K562 (cell line): ENCODE measurements at regions not wholly inside any gene's neighbourhood (a gene's known extent, or its start where the extent isn't known, plus 50 kb on each side); places are given as distances from the start of the nearest gene placed in this dataset.
A peak's percentile ranks its signal among the peaks of the same experiment; 100 is the strongest.

ENCODE experiments used
- ARHGAP35 ChIP-seq: fragments of 450-650 bp; IDR thresholded peaks from 2 replicates; pipeline ENCODE4 v1.6.1; 2018; ENCODE audit not compliant: partially characterized antibody
- BCOR ChIP-seq: fragments of 450-650 bp; IDR thresholded peaks from 2 replicates; pipeline ENCODE4 v1.6.1; 2016
- CTBP1 ChIP-seq: fragments of 450-650 bp; IDR thresholded peaks from 2 replicates; pipeline ENCODE4 v1.6.1; 2016; ENCODE audit warnings: borderline replicate concordance
- ESRRB ChIP-seq: fragments of 250-450 bp; sonication (Bioruptor Pico); IDR thresholded peaks from 2 replicates; pipeline ENCODE4 v1.5.0; 2020; ENCODE audit warnings: mild to moderate bottlenecking, moderate library complexity, borderline replicate concordance
- HMGN3 ChIP-seq: IDR thresholded peaks from 2 replicates; pipeline ENCODE4 v1.6.1; 2011; ENCODE audit warnings: borderline replicate concordance, low read depth, mild to moderate bottlenecking, mixed read lengths, low read length; ENCODE audit not compliant: insufficient read length; ENCODE audit errors: extremely low read depth
- NFE2L1 ChIP-seq: fragments of 450-650 bp; IDR thresholded peaks from 2 replicates; pipeline ENCODE4 v1.6.1; 2016; ENCODE audit warnings: missing genetic modification characterization, low read depth, mild to moderate bottlenecking, missing compliant biosample characterization, moderate library complexity, borderline replicate concordance
- PCBP2 ChIP-seq: fragments of 200-400 bp; formaldehyde crosslinking; IDR thresholded peaks from 2 replicates; pipeline ENCODE4 v1.6.1; 2018; ENCODE audit warnings: low read length, low read depth, mild to moderate bottlenecking, moderate library complexity; ENCODE audit not compliant: poor library complexity, severe bottlenecking
- TEAD2 ChIP-seq: fragments of 450-650 bp; IDR thresholded peaks from 2 replicates; pipeline ENCODE4 v1.6.1; 2016; ENCODE audit warnings: missing genetic modification characterization, control low read depth, missing compliant biosample characterization
- TF ChIP-seq, protein P1 (sequence below): fragments of 450-650 bp; IDR thresholded peaks from 2 replicates; pipeline ENCODE4 v1.6.1; 2016; ENCODE audit warnings: mild to moderate bottlenecking, moderate library complexity
- TF ChIP-seq, protein P2 (sequence below): sonication (generic); formaldehyde crosslinking; IDR thresholded peaks from 2 replicates; pipeline ENCODE4 v1.8.0; 2023; ENCODE audit warnings: mild to moderate bottlenecking, missing genetic modification reagents

DNA sequence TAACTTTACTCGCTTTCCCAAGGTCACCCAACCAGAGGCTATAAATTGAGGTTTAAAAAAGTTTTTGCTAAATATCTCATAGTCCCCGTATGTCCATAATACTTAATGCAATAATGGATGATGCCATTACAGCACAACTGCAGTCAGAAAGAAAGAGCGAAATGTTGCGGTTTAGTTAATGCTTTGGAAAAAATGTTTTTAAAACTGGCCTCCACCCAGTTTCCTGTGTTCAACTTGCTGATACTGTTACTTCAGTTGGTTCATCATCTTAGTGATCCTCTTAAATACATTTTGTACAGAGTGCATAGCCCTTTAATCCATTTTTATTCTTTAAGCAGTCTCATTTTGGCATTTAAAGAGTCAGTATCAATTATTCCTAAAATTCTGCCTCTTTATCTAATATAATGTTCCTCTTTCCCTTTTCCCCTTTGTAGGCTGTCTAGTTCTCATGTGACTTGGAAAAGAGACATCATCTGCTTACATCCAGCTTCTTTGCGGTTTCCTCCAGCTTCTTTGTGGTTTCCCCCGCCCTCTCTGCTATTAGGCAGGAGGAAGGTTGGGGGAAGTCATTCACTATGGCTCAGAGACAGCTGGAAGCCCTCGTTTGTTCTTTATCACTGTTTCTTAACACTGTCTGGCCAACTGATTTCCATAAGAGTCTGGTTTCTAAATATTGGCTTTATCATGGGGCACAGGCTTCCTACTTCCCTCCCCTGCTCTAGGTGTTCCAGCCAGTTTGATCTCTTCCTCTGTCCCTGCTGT, 154.3 kb downstream of the GOLIM4 start (continued):
- TF ChIP-seq, protein P1, sequence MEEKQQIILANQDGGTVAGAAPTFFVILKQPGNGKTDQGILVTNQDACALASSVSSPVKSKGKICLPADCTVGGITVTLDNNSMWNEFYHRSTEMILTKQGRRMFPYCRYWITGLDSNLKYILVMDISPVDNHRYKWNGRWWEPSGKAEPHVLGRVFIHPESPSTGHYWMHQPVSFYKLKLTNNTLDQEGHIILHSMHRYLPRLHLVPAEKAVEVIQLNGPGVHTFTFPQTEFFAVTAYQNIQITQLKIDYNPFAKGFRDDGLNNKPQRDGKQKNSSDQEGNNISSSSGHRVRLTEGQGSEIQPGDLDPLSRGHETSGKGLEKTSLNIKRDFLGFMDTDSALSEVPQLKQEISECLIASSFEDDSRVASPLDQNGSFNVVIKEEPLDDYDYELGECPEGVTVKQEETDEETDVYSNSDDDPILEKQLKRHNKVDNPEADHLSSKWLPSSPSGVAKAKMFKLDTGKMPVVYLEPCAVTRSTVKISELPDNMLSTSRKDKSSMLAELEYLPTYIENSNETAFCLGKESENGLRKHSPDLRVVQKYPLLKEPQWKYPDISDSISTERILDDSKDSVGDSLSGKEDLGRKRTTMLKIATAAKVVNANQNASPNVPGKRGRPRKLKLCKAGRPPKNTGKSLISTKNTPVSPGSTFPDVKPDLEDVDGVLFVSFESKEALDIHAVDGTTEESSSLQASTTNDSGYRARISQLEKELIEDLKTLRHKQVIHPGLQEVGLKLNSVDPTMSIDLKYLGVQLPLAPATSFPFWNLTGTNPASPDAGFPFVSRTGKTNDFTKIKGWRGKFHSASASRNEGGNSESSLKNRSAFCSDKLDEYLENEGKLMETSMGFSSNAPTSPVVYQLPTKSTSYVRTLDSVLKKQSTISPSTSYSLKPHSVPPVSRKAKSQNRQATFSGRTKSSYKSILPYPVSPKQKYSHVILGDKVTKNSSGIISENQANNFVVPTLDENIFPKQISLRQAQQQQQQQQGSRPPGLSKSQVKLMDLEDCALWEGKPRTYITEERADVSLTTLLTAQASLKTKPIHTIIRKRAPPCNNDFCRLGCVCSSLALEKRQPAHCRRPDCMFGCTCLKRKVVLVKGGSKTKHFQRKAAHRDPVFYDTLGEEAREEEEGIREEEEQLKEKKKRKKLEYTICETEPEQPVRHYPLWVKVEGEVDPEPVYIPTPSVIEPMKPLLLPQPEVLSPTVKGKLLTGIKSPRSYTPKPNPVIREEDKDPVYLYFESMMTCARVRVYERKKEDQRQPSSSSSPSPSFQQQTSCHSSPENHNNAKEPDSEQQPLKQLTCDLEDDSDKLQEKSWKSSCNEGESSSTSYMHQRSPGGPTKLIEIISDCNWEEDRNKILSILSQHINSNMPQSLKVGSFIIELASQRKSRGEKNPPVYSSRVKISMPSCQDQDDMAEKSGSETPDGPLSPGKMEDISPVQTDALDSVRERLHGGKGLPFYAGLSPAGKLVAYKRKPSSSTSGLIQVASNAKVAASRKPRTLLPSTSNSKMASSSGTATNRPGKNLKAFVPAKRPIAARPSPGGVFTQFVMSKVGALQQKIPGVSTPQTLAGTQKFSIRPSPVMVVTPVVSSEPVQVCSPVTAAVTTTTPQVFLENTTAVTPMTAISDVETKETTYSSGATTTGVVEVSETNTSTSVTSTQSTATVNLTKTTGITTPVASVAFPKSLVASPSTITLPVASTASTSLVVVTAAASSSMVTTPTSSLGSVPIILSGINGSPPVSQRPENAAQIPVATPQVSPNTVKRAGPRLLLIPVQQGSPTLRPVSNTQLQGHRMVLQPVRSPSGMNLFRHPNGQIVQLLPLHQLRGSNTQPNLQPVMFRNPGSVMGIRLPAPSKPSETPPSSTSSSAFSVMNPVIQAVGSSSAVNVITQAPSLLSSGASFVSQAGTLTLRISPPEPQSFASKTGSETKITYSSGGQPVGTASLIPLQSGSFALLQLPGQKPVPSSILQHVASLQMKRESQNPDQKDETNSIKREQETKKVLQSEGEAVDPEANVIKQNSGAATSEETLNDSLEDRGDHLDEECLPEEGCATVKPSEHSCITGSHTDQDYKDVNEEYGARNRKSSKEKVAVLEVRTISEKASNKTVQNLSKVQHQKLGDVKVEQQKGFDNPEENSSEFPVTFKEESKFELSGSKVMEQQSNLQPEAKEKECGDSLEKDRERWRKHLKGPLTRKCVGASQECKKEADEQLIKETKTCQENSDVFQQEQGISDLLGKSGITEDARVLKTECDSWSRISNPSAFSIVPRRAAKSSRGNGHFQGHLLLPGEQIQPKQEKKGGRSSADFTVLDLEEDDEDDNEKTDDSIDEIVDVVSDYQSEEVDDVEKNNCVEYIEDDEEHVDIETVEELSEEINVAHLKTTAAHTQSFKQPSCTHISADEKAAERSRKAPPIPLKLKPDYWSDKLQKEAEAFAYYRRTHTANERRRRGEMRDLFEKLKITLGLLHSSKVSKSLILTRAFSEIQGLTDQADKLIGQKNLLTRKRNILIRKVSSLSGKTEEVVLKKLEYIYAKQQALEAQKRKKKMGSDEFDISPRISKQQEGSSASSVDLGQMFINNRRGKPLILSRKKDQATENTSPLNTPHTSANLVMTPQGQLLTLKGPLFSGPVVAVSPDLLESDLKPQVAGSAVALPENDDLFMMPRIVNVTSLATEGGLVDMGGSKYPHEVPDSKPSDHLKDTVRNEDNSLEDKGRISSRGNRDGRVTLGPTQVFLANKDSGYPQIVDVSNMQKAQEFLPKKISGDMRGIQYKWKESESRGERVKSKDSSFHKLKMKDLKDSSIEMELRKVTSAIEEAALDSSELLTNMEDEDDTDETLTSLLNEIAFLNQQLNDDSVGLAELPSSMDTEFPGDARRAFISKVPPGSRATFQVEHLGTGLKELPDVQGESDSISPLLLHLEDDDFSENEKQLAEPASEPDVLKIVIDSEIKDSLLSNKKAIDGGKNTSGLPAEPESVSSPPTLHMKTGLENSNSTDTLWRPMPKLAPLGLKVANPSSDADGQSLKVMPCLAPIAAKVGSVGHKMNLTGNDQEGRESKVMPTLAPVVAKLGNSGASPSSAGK = no peak
- TF ChIP-seq ARHGAP35 (no peak), BCOR (peak; percentile 26; the same call in 1 of the 2 replicates), TEAD2 (tag) (no peak), NFE2L1 (tag) (no peak), HMGN3 (no peak), PCBP2 (no peak), CTBP1 (peak; percentile 77; the same call in 1 of the 2 replicates), ESRRB (CRISPR knock-in tag) (no peak)
- TF ChIP-seq, protein P2, sequence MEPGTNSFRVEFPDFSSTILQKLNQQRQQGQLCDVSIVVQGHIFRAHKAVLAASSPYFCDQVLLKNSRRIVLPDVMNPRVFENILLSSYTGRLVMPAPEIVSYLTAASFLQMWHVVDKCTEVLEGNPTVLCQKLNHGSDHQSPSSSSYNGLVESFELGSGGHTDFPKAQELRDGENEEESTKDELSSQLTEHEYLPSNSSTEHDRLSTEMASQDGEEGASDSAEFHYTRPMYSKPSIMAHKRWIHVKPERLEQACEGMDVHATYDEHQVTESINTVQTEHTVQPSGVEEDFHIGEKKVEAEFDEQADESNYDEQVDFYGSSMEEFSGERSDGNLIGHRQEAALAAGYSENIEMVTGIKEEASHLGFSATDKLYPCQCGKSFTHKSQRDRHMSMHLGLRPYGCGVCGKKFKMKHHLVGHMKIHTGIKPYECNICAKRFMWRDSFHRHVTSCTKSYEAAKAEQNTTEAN (CRISPR knock-in tag) = no peak
